Activated B cell treated with CpG ODN at 0.5 μM for 24 hours (primary cell): ENCODE measurements at regions not wholly inside any gene's neighbourhood (a gene's known extent, or its start where the extent isn't known, plus 50 kb on each side); places are given as distances from the start of the nearest gene placed in this dataset.

Experiments used
- ATAC-seq: fragments of 200-7000 bp; cut with Tn5 transposase; one replicate; pipeline ENCODE4 v1.10.0; 2021; ENCODE audit warnings: low read depth, mild to moderate bottlenecking, moderate library complexity
- CTCF ChIA-PET: fragments of 350-600 bp; sonication (Branson Sonifier 250); formaldehyde crosslinking; loops from one replicate; lab custom pipeline; 2021; ENCODE audit warnings: antibody characterized with exemption; lab: Charles Lee
- POLR2A ChIA-PET: fragments of 350-600 bp; sonication (Branson Sonifier 250); formaldehyde crosslinking; loops from one replicate; lab custom pipeline; 2021; ENCODE audit warnings: antibody characterized with exemption; lab: Charles Lee
- DNase-seq: peaks from one replicate; pipeline ENCODE4 v3.0.0; 2022
- H3K27ac Mint-ChIP-seq: one replicate; pipeline ENCODE4 v1.8.0; 2020; ENCODE audit warnings: mixed read lengths
- H3K27me3 Mint-ChIP-seq: one replicate; pipeline ENCODE4 v1.8.0; 2021; ENCODE audit warnings: mixed read lengths
- H3K36me3 Mint-ChIP-seq: one replicate; pipeline ENCODE4 v1.8.0; 2021; ENCODE audit warnings: low read depth, mixed read lengths
- H3K4me1 Mint-ChIP-seq: one replicate; pipeline ENCODE4 v1.8.0; 2021; ENCODE audit warnings: mixed read lengths
- H3K4me3 Mint-ChIP-seq: one replicate; pipeline ENCODE4 v1.8.0; 2020; ENCODE audit warnings: mild to moderate bottlenecking, mixed read lengths
- H3K9me3 Mint-ChIP-seq: one replicate; pipeline ENCODE4 v1.8.0; 2020; ENCODE audit warnings: mixed read lengths
- intact Hi-C: fragments of 100-400 bp; cut with micrococcal nuclease; formaldehyde crosslinking; loops from one replicate; pipeline ENCODE4 v1.15.1; 2024
- TF ChIP-seq, protein P1 (sequence below): fragments of 200-600 bp; IDR thresholded peaks from one replicate; pipeline ENCODE4 v1.8.0; 2022; ENCODE audit warnings: antibody characterized with exemption, mild to moderate bottlenecking

DNA sequence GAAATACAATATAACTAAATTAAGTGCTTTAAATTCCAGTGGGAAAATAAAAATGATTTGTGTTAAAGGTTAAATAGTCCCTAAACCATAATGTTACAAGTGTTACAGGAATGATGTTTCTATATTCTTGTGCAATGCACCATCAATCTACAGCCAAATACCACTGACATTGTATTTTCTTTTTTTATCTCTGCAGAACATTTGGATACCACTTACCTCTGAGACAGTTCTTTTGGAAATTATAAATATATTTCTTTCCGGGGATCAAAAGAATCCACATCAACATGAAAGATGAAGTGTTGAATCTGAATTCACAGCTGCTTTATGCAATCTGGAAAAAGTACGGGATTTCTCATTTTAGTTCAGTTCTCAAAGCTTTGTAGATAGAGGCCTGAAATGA lies 518.3 kb upstream of the AGA start:
- ATAC-seq: no peak
- peaks cover 2% of the 10 kb centered on the region for H3K9me3 Mint-ChIP-seq
- ChIA-PET POLR2A (no interaction called here), CTCF (no interaction called here)
- no peaks in the 10 kb centered on the region for H3K36me3 Mint-ChIP-seq
- H3K4me1 Mint-ChIP-seq: no peaks in the 10 kb centered on the region
- DNase-seq: no peak
- H3K27me3 Mint-ChIP-seq: no peaks in the 10 kb centered on the region
- intact Hi-C loops: no loop called here
- H3K4me3 Mint-ChIP-seq: no peak overlapping the region
- H3K27ac Mint-ChIP-seq: no peak overlapping the region
- TF ChIP-seq, protein P1, sequence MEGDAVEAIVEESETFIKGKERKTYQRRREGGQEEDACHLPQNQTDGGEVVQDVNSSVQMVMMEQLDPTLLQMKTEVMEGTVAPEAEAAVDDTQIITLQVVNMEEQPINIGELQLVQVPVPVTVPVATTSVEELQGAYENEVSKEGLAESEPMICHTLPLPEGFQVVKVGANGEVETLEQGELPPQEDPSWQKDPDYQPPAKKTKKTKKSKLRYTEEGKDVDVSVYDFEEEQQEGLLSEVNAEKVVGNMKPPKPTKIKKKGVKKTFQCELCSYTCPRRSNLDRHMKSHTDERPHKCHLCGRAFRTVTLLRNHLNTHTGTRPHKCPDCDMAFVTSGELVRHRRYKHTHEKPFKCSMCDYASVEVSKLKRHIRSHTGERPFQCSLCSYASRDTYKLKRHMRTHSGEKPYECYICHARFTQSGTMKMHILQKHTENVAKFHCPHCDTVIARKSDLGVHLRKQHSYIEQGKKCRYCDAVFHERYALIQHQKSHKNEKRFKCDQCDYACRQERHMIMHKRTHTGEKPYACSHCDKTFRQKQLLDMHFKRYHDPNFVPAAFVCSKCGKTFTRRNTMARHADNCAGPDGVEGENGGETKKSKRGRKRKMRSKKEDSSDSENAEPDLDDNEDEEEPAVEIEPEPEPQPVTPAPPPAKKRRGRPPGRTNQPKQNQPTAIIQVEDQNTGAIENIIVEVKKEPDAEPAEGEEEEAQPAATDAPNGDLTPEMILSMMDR: no peak

DNA sequence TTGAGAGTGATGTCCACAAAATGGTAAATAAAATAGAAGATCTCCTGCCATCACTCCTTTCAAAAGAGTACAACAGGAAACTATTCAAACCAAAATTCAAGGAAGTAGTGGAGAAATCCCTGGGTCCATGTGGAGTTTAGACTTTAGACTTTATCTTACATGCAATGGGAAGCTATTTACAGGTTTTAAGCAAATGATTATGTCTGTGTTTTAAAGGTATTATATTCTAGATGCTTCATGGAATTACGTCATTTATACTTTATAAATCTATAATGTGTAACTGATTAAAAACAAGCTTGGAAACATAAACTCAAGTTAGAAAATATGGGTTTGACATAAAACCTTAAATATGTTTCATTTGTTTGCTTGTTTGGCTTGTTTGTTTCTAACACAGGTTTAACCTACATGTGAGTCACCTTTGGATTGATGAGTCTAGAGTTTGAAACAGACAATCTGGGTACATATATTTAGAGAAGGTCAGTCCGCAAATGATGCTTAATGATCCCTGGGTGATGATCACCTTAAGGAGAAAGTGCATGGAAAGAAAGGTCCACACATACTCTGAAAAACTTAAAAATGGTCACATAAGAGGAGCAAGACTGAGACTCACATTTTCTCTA lies 519.6 kb upstream of the AGA start:
- no peaks in the 10 kb centered on the region for H3K4me1 Mint-ChIP-seq
- no peaks in the 10 kb centered on the region for H3K36me3 Mint-ChIP-seq
- H3K4me3 Mint-ChIP-seq: no peak overlapping the region
- DNase-seq: no peak
- H3K27me3 Mint-ChIP-seq: no peaks in the 10 kb centered on the region
- ChIA-PET POLR2A (no interaction called here), CTCF (no interaction called here)
- TF ChIP-seq, protein P1: no peak
- peaks cover 2% of the 10 kb centered on the region for H3K9me3 Mint-ChIP-seq
- no peak overlapping the region for H3K27ac Mint-ChIP-seq
- no peak for ATAC-seq
- intact Hi-C loops: no loop called here

DNA sequence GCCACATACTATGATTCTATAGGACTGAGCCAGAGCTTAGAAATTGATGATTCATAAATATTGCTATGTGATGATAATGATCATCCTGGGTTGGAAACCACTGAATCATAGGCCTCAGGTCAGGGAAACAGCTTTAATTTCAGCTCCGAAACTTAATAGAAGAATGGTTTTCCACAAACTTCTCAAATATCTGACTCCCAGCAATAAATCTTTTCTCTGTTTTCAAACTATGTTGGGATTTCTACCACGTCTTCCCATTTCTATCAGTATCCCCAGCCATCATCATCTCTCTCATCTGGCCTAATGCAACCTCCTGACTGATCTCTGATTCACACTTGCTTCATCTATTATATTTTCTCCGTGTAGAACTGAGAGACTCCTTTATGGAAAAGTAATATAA lies 521.8 kb upstream of the AGA start:
- peaks cover 2% of the 10 kb centered on the region for H3K9me3 Mint-ChIP-seq
- POLR2A ChIA-PET: no interaction called here
- DNase-seq (no peak), ATAC-seq (no peak)
- H3K36me3 Mint-ChIP-seq: no peaks in the 10 kb centered on the region
- H3K4me1 Mint-ChIP-seq: no peaks in the 10 kb centered on the region
- TF ChIP-seq, protein P1: no peak
- CTCF ChIA-PET: no interaction called here
- H3K27me3 Mint-ChIP-seq: no peaks in the 10 kb centered on the region
- intact Hi-C loops: no loop called here
- H3K4me3 Mint-ChIP-seq: no peak overlapping the region
- no peak overlapping the region for H3K27ac Mint-ChIP-seq

DNA sequence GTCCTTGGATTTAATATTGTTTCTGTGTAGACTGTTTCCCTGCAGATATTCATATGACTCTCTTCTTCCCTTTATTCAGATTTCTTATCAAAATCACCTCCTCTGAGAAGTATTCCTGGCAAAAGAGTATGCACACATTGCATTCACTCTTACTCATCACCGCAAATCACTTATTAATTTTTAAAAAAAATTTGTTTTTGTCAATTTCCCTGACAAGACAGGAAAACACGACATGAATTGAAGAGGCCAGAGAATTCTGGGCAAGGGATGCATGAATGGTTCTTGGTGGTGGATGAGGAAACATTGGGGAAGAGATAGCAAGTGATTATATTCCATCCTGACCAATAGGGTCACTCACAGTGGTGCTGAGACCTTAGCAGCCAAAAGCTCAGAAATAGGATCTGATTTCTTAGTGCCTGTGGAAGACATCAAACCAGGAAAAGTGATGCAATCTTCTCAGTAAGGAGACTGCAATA lies 522.5 kb upstream of the AGA start:
- no peak for ATAC-seq
- CTCF ChIA-PET: no interaction called here

DNA sequence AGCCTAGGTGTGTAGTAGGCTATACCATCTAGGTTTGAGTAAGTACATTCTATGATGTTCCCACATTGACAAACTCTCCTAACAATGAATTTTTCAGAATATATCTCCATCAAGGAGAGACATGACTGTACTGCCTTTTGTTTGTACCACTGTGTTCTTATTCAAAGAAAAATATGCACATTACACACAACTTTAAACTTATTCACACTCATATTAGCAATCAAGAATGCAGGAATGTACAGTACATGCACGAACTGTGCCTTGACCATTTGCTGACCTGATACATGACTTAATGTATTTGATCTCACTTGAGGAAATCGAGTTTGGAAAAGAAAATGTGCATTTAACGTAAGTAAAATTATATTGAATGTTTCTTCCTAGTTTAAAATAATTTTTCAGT lies 525.1 kb upstream of the AGA start:
- Mint-ChIP-seq H3K27ac (no peak overlapping the region), H3K4me3 (no peak overlapping the region)
- POLR2A ChIA-PET: no interaction called here

More for the DNA sequence above, 522.5 kb upstream of the AGA start:
- H3K27me3 Mint-ChIP-seq: no peaks in the 10 kb centered on the region
- intact Hi-C loops: no loop called here
- peaks cover 2% of the 10 kb centered on the region for H3K9me3 Mint-ChIP-seq
- DNase-seq: no peak
- H3K4me3 Mint-ChIP-seq: no peak overlapping the region
- POLR2A ChIA-PET: no interaction called here
- TF ChIP-seq, protein P1: no peak
- no peak overlapping the region for H3K27ac Mint-ChIP-seq
- no peaks in the 10 kb centered on the region for H3K36me3 Mint-ChIP-seq
- no peaks in the 10 kb centered on the region for H3K4me1 Mint-ChIP-seq

More for the DNA sequence above, 525.1 kb upstream of the AGA start:
- Mint-ChIP-seq H3K9me3 (peaks cover 2% of the 10 kb centered on the region), H3K36me3 (no peaks in the 10 kb centered on the region), H3K4me1 (no peaks in the 10 kb centered on the region), H3K27me3 (no peaks in the 10 kb centered on the region)
- intact Hi-C loops: no loop called here
- ATAC-seq (no peak), DNase-seq (no peak)
- CTCF ChIA-PET: no interaction called here
- TF ChIP-seq, protein P1: no peak
